ENCODE measurements at regions not wholly inside any gene's neighbourhood (a gene's known extent, or its start where the extent isn't known, plus 50 kb on each side); places are given as distances from the start of the nearest gene placed in this dataset.

DNA sequence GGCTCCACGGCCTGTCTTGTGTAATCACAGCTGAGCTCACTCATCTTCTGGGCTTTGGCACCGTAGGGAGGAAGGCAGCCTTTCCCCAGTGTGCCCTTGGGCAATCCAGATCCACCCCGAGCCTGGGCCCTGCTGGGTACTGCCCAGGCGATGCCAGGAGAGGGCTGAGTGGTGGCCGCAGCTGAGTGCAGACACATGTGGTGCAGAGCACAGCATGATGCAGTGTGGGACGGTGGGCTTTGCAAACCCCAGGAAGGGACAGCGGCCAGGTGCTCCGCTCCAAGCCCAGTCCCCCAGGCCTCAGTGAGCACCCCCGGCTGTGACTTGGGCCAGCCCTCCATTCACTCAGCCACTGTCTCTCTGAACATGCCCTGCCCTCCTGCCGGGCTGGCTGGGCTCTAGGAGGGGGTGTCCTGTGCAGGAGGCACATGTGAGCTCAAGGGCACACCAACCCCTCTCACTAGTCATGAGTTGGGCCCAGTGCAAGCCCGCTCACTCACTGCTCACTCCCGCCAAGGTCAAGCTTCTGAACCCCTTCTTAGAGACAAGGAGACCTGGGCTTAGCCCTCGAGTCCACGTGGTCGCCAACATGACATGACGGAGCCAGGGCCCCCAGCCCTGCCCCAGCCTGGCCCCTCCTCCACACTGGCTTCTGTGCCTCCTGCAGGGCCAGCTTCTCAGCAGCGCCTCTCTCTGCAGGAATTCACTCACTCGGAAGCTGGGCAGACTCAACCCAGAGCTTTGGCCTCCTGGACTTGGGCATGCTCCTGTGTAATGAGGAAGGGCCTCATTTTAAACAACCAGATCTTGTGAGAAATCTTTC is 77.5 kb upstream of the INSIG1 start:
- Mint-ChIP-seq H3K27me3 (ENCODE audit: insufficient read depth, low read depth) (peaks cover 10% of the 10 kb centered on the region), H3K36me3 (no peaks in the 10 kb centered on the region), H3K9me3 (no peaks in the 10 kb centered on the region), H3K27ac (no peak overlapping the region), H3K4me3 (no peak overlapping the region), H3K4me1 (peaks cover 33% of the 10 kb centered on the region)
- Histone ChIP-seq H3K9me3 (ENCODE audit: low read depth) (no peaks in the 10 kb centered on the region), H3F3A (ENCODE audit: low read depth) (no peaks in the 10 kb centered on the region), H3K27ac (no peak overlapping the region), H3K4me2 (no peak overlapping the region), H3K36me3 (no peaks in the 10 kb centered on the region), H3K4me1 (peaks cover 10% of the 10 kb centered on the region), H2AFZ (replicated peaks) (no peak overlapping the region), H4K20me1 (ENCODE audit: low read depth) (no peaks in the 10 kb centered on the region), H3K79me2 (ENCODE audit: low read depth) (no peaks in the 10 kb centered on the region), H3K4me3 (no peak overlapping the region), H3K9ac (no peak overlapping the region), H3K27me3 (no peaks in the 10 kb centered on the region)
- peak; percentile 21 for DNase-seq (ENCODE audit: low spot score)
- TF ChIP-seq, protein P1, sequence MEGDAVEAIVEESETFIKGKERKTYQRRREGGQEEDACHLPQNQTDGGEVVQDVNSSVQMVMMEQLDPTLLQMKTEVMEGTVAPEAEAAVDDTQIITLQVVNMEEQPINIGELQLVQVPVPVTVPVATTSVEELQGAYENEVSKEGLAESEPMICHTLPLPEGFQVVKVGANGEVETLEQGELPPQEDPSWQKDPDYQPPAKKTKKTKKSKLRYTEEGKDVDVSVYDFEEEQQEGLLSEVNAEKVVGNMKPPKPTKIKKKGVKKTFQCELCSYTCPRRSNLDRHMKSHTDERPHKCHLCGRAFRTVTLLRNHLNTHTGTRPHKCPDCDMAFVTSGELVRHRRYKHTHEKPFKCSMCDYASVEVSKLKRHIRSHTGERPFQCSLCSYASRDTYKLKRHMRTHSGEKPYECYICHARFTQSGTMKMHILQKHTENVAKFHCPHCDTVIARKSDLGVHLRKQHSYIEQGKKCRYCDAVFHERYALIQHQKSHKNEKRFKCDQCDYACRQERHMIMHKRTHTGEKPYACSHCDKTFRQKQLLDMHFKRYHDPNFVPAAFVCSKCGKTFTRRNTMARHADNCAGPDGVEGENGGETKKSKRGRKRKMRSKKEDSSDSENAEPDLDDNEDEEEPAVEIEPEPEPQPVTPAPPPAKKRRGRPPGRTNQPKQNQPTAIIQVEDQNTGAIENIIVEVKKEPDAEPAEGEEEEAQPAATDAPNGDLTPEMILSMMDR (IDR thresholded peaks at IDR 0.05), result no peak
- no peak for TF ChIP-seq EZH2 (IDR thresholded peaks at IDR 0.05)
- TF ChIP-seq EZH2phosphoT487 (IDR thresholded peaks at IDR 0.05), result no peak

DNA sequence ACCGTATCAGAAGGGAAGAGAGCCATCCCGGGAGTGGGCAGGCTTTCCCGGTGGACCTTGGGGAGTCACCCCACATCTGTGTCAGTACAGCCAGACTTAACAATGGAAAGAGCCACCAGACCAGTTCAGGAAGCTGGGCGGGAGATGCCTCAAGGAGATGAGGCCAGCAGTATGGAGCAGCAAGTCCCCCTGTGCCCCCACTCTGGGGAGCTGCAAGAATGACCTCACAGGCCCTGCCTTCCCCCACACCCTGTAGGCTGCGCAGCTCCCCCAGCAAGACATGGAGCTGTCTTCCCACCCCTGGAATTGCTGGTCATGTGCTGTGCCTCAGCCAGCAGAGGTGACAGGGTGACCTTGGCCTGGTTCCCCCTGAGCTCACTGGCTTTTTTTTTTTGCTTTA is 76.8 kb upstream of the INSIG1 start:
- Histone ChIP-seq H3K4me2 (no peak overlapping the region), H3K9me3 (ENCODE audit: low read depth) (no peaks in the 10 kb centered on the region), H4K20me1 (ENCODE audit: low read depth) (no peaks in the 10 kb centered on the region), H3K27me3 (no peaks in the 10 kb centered on the region), H3F3A (ENCODE audit: low read depth) (no peaks in the 10 kb centered on the region), H3K4me3 (no peak overlapping the region), H3K79me2 (ENCODE audit: low read depth) (no peaks in the 10 kb centered on the region), H3K4me1 (peaks cover 10% of the 10 kb centered on the region), H3K27ac (no peak overlapping the region), H3K9ac (no peak overlapping the region), H2AFZ (replicated peaks) (no peak overlapping the region), H3K36me3 (no peaks in the 10 kb centered on the region)
- Mint-ChIP-seq H3K4me1 (peaks cover 40% of the 10 kb centered on the region), H3K4me3 (no peak overlapping the region), H3K9me3 (no peaks in the 10 kb centered on the region), H3K27me3 (ENCODE audit: insufficient read depth, low read depth) (peaks cover 5% of the 10 kb centered on the region), H3K27ac (no peak overlapping the region), H3K36me3 (no peaks in the 10 kb centered on the region)
- no peak for DNase-seq (ENCODE audit: low spot score)
- TF ChIP-seq, protein P1 (IDR thresholded peaks at IDR 0.05), result no peak
- no peak for TF ChIP-seq EZH2 (IDR thresholded peaks at IDR 0.05)
- TF ChIP-seq EZH2phosphoT487 (IDR thresholded peaks at IDR 0.05), result no peak

DNA sequence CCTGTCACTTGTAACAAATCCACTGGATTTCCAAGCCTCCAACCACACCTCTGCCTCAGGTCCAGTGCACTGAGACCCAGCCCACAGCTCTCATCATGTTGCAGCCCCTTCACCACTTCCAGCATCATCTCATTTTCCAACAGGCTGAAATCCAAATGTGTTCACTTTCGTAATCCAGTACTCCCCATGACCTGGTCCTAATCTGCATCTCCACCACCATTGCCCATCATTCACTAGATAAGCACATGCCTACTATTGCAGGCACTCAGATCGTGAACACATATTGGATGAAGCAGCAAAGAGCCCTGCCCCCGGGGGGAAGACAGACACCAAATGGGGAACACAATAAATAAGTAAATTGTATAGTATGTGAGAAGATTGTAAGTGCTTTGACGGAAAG is 76.1 kb upstream of the INSIG1 start:
- Mint-ChIP-seq H3K27ac (peak overlapping the region; percentile 10), H3K27me3 (ENCODE audit: insufficient read depth, low read depth) (peaks cover 5% of the 10 kb centered on the region), H3K4me1 (peaks cover 41% of the 10 kb centered on the region), H3K36me3 (no peaks in the 10 kb centered on the region), H3K9me3 (no peaks in the 10 kb centered on the region), H3K4me3 (no peak overlapping the region)
- no peak overlapping the region for H3K4me2 ChIP-seq
- no peak overlapping the region for H3K4me3 ChIP-seq
- H4K20me1 ChIP-seq (ENCODE audit: low read depth), result no peaks in the 10 kb centered on the region
- no peaks in the 10 kb centered on the region for H3F3A ChIP-seq (ENCODE audit: low read depth)
- no peaks in the 10 kb centered on the region for H3K9me3 ChIP-seq (ENCODE audit: low read depth)
- H2AFZ ChIP-seq (replicated peaks), result no peak overlapping the region
- H3K79me2 ChIP-seq (ENCODE audit: low read depth), result no peaks in the 10 kb centered on the region
- DNase-seq (ENCODE audit: low spot score), result no peak
- H3K4me1 ChIP-seq, result peaks cover 10% of the 10 kb centered on the region
- H3K9ac ChIP-seq, result no peak overlapping the region
- no peaks in the 10 kb centered on the region for H3K36me3 ChIP-seq
- H3K27ac ChIP-seq, result no peak overlapping the region
- peaks cover under 1% of the 10 kb centered on the region for H3K27me3 ChIP-seq
- no peak for TF ChIP-seq EZH2 (IDR thresholded peaks at IDR 0.05)
- TF ChIP-seq, protein P1 (IDR thresholded peaks at IDR 0.05), result no peak
- TF ChIP-seq EZH2phosphoT487 (IDR thresholded peaks at IDR 0.05), result no peak

Measured in neural progenitor cell (in vitro differentiated cells).